ENCODE measurements at regions not wholly inside any gene's neighbourhood (a gene's known extent, or its start where the extent isn't known, plus 50 kb on each side); places are given as distances from the start of the nearest gene placed in this dataset.
A peak's percentile ranks its signal among the peaks of the same experiment; 100 is the strongest.
"Not testable (repeated sequence)": the region's sequence is repeated elsewhere in the genome, so short reads cannot be mapped to it uniquely, and the experiment has no call there.

- H3K27ac ChIP-seq, H3K9me3 ChIP-seq, ATAC-seq, H3K27me3 ChIP-seq, H3K36me3 ChIP-seq, H3K4me3 ChIP-seq: not testable (repeated sequence)
- 72 to 92% methylated on average over 7 of the region's 7 CpGs for WGBS, 2 donors (ENCODE audit: low coverage in 1 of 2)
- H3K4me1 ChIP-seq = peaks cover 4 to 40% (median 15%) of the 10 kb centered on the region in 3 donors
These were observed 61.7 kb downstream of the RHOU start for GRCh38 chr1:228796945-228797344.

GRCh38 chr1:228798035-228798434, 62.8 kb downstream of the RHOU start:
- TF ChIP-seq POLR2AphosphoS5 (IDR thresholded peaks at IDR 0.05) (no peak), CTCF (IDR thresholded peaks at IDR 0.05) (no peak), EP300 (IDR thresholded peaks at IDR 0.05) (no peak), POLR2A (IDR thresholded peaks at IDR 0.05) (no peak)
- Histone ChIP-seq H3K4me3 (no peak overlapping the region), H3K36me3 (no peaks in the 10 kb centered on the region), H3K4me1 (peaks cover 12 to 51% (median 15%) of the 10 kb centered on the region in 3 donors), H3K27ac (peak overlapping the region in 3 of 4 donors; percentile 6 to 54 (median 25)), H3K27me3 (no peaks in the 10 kb centered on the region), H3K9me3 (no peaks in the 10 kb centered on the region)
- ATAC-seq = no peak
- WGBS, 2 donors (ENCODE audit: low coverage in 1 of 2) = 83 to 86% methylated on average over 1 of the region's 2 CpGs

DNA sequence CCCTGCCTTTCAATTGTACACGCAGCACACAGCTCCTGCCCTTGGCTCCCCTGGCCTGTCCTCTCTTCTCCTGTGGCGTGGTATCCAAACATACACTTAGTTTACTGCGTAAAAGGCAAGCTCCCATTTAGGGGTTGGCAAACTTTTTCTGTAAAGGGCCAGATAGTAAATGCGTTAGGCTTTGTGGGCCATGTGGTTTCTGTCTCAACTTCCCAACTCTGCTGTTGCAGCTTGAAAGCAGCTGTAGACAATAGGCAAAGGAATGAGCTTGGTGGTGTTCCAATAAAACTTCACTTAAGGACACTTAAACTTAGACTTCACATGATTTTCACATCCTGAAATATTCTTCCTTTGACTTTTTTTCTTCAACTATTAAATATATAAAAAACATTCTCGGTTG, 63.3 kb downstream of the RHOU start:
- peak overlapping the region in 3 of 4 donors; percentile 6 to 54 (median 25) for H3K27ac ChIP-seq
- peak; percentile 60 for ATAC-seq
- H3K9me3 ChIP-seq = no peaks in the 10 kb centered on the region
- 20 to 42% methylated on average over 3 to 5 of the region's 5 CpGs for WGBS, 2 donors (ENCODE audit: low coverage in 1 of 2)
- H3K27me3 ChIP-seq = no peaks in the 10 kb centered on the region
- peaks cover 12 to 56% (median 15%) of the 10 kb centered on the region in 3 donors for H3K4me1 ChIP-seq
- H3K36me3 ChIP-seq = no peaks in the 10 kb centered on the region
- H3K4me3 ChIP-seq = no peak overlapping the region
- TF ChIP-seq POLR2AphosphoS5 (IDR thresholded peaks at IDR 0.05) = peak; percentile 31
- no peak for TF ChIP-seq POLR2A (IDR thresholded peaks at IDR 0.05)

DNA sequence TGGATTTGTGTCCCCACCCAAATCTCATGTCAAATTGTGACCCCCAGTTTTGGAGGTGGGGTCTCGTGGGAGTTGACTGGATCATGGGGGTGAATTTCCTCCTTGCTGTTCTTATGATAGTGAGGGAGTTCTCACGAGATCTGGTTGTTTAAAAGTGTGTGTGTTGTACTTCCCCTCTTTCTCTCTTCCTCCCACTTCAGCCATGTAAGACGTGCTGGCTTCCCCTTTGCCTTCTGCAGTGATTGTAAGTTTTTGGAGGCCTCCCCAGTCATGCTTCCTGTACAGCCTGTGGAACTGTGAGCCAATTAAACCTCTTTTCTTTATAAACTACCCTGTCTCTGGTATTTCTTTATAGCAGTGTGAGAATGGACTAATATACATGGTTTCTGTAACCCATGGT, 64.6 kb downstream of the RHOU start:
- WGBS, 2 donors (ENCODE audit: low coverage in 1 of 2) = 29 to 75% methylated on average over 2 to 3 of the region's 3 CpGs
- TF ChIP-seq CTCF (IDR thresholded peaks at IDR 0.05) (no peak), POLR2AphosphoS5 (IDR thresholded peaks at IDR 0.05) (no peak), POLR2A (IDR thresholded peaks at IDR 0.05) (no peak), EP300 (IDR thresholded peaks at IDR 0.05) (no peak)
- Histone ChIP-seq H3K4me1 (peaks cover 12 to 62% (median 15%) of the 10 kb centered on the region in 3 donors), H3K27ac (peak overlapping the region in 2 of 4 donors; percentile 24 to 72), H3K27me3 (no peaks in the 10 kb centered on the region), H3K4me3 (no peak overlapping the region), H3K9me3 (no peaks in the 10 kb centered on the region), H3K36me3 (no peaks in the 10 kb centered on the region)
- ATAC-seq = no peak

GRCh38 chr1:228801068-228801467, 65.8 kb downstream of the RHOU start:
- no peaks in the 10 kb centered on the region for H3K9me3 ChIP-seq
- no peak for ATAC-seq
- no peak for TF ChIP-seq CTCF (IDR thresholded peaks at IDR 0.05)
- TF ChIP-seq EP300 (IDR thresholded peaks at IDR 0.05) = no peak
- no peak for TF ChIP-seq POLR2A (IDR thresholded peaks at IDR 0.05)
- TF ChIP-seq POLR2AphosphoS5 (IDR thresholded peaks at IDR 0.05) = no peak
- H3K4me3 ChIP-seq = no peak overlapping the region
- no peaks in the 10 kb centered on the region for H3K36me3 ChIP-seq
- H3K4me1 ChIP-seq = peaks cover 12 to 69% (median 15%) of the 10 kb centered on the region in 3 donors
- H3K27ac ChIP-seq = peak overlapping the region in 3 of 4 donors; percentile 3 to 72 (median 68)
- H3K27me3 ChIP-seq = no peaks in the 10 kb centered on the region

- TF ChIP-seq POLR2A (IDR thresholded peaks at IDR 0.05) (no peak), EP300 (IDR thresholded peaks at IDR 0.05) (no peak), POLR2AphosphoS5 (IDR thresholded peaks at IDR 0.05) (peak; percentile 54)
- Histone ChIP-seq H3K27ac (peak overlapping the region; percentile 39 to 78 (median 70)), H3K9me3 (no peaks in the 10 kb centered on the region), H3K36me3 (no peaks in the 10 kb centered on the region), H3K4me1 (peaks cover 12 to 69% (median 15%) of the 10 kb centered on the region in 3 donors), H3K27me3 (no peaks in the 10 kb centered on the region), H3K4me3 (no peak overlapping the region)
- WGBS, 2 donors (ENCODE audit: low coverage in 1 of 2) = 32 to 50% methylated on average over 5 to 11 of the region's 11 CpGs
- peak; percentile 77 for ATAC-seq
These were observed 67.3 kb downstream of the RHOU start for GRCh38 chr1:228802386-228803220.
